EH (cell line): ENCODE measurements at regions not wholly inside any gene's neighbourhood (a gene's known extent, or its start where the extent isn't known, plus 50 kb on each side); places are given as distances from the start of the nearest gene placed in this dataset.
A peak's percentile ranks its signal among the peaks of the same experiment; 100 is the strongest.

Source experiments
- DNase-seq: peaks from one replicate; pipeline ENCODE4 v3.0.0-alpha.2; 2015; ENCODE audit warnings: low read depth

- no peak for DNase-seq
Observed at GRCh38 chr16:87067836-87068761, 249.1 kb downstream of the C16orf95 start.

- DNase-seq, result no peak
Observed at GRCh38 chr16:87068762-87069150, 248.4 kb downstream of the C16orf95 start.

GRCh38 chr16:87070657-87071056 lies 246.5 kb downstream of the C16orf95 start:
- no peak for DNase-seq

- DNase-seq, result no peak
Observed at GRCh38 chr16:87072101-87072500, 245.1 kb downstream of the C16orf95 start.

GRCh38 chr16:87074641-87075318 lies 242.4 kb downstream of the C16orf95 start:
- DNase-seq, result no peak

- no peak for DNase-seq
Observed at GRCh38 chr16:87075319-87075860, 241.8 kb downstream of the C16orf95 start.

- DNase-seq, result no peak
Observed at GRCh38 chr16:87076331-87076949, 240.8 kb downstream of the C16orf95 start.

- DNase-seq, result peak; percentile 65
Observed at GRCh38 chr16:87076950-87077749, 240.0 kb downstream of the C16orf95 start.

- DNase-seq, result no peak
Observed at GRCh38 chr16:87077750-87078127, 239.5 kb downstream of the C16orf95 start.

- DNase-seq, result no peak
Observed at GRCh38 chr16:87080571-87081167, 236.5 kb downstream of the C16orf95 start.

- no peak for DNase-seq
Observed at GRCh38 chr16:87085441-87085840, 231.8 kb downstream of the C16orf95 start.

GRCh38 chr16:87086156-87086555 lies 231.0 kb downstream of the C16orf95 start:
- DNase-seq, result peak; percentile 84

GRCh38 chr16:87086575-87086974 lies 230.6 kb downstream of the C16orf95 start:
- DNase-seq, result peak; percentile 69

- no peak for DNase-seq
Observed at GRCh38 chr16:87092958-87093357, 224.2 kb downstream of the C16orf95 start.

GRCh38 chr16:87093804-87094555 lies 223.2 kb downstream of the C16orf95 start:
- no peak for DNase-seq

- DNase-seq, result no peak
Observed at GRCh38 chr16:87094556-87094865, 222.7 kb downstream of the C16orf95 start.

GRCh38 chr16:87095271-87095670 lies 221.9 kb downstream of the C16orf95 start:
- no peak for DNase-seq

GRCh38 chr16:87096746-87097333 lies 220.4 kb downstream of the C16orf95 start:
- no peak for DNase-seq

- no peak for DNase-seq
Observed at GRCh38 chr16:87098361-87098760, 218.8 kb downstream of the C16orf95 start.

GRCh38 chr16:87098976-87099720 lies 218.0 kb downstream of the C16orf95 start:
- DNase-seq, result no peak
